GM12878 (cell line): ENCODE measurements at regions not wholly inside any gene's neighbourhood (a gene's known extent, or its start where the extent isn't known, plus 50 kb on each side); places are given as distances from the start of the nearest gene placed in this dataset.

Experiments
- ATAC-seq: fragments of 200-7000 bp; cut with Tn5 transposase; 3 replicates; pipeline ENCODE4 v1.9.1; 2020; ENCODE audit warnings: mild to moderate bottlenecking, moderate library complexity
- BruUV-seq: library from RNA; stranded (reverse); fragments of 400-500 nt; replicated peaks from 2 replicates; lab custom pipeline; 2021; lab: Mats Ljungman, UMichigan
- CTCF ChIA-PET: fragments of 300-600 bp; sonication (Branson Sonifier 250); formaldehyde crosslinking; extraction: SDS; loops from one replicate; lab custom pipeline; 2021; ENCODE audit warnings: inconsistent platforms; lab: Yijun Ruan, JAX
- POLR2A ChIA-PET: fragments of 350-600 bp; formaldehyde crosslinking; extraction: SDS; loops from one replicate; lab custom pipeline; 2021; ENCODE audit warnings: inconsistent platforms; lab: Charles Lee
- RAD21 ChIA-PET: fragments of 300-600 bp; sonication (Branson Sonifier 250); formaldehyde crosslinking; loops from one replicate; lab custom pipeline; 2023; ENCODE audit warnings: antibody characterized with exemption; ENCODE audit not compliant: unreplicated experiment; lab: Charles Lee
- SMC1A ChIA-PET: fragments of 300-600 bp; sonication (Branson Sonifier 250); formaldehyde crosslinking; loops from one replicate; lab custom pipeline; 2023; ENCODE audit not compliant: unreplicated experiment, uncharacterized antibody; lab: Charles Lee
- DNase-seq: peaks from one replicate; pipeline ENCODE4 v3.0.0-alpha.2; 2011; ENCODE audit warnings: low read depth, low spot score
- FAIRE-seq: peaks from 3 replicates; lab custom pipeline; 2011; peaks lifted over from hg19 to GRCh38; lab: Jason Lieb, UNC
- H2AFZ ChIP-seq: 2 replicates; pipeline ENCODE4 v1.6.0; 2011; ENCODE audit warnings: low read depth, low read length, control low read depth; ENCODE audit not compliant: control insufficient read depth
- H3K27ac ChIP-seq: 2 replicates; pipeline ENCODE4 v1.5.1; 2011; ENCODE audit warnings: control low read depth; ENCODE audit not compliant: control insufficient read depth, insufficient read depth
- H3K27me3 ChIP-seq, 2 experiments: replicated peaks in 1 of 2; 2 replicates each; pipeline versions ENCODE4 v1.6.0 to v1.6.1; 2011; ENCODE audit warnings: low read length in 1 of 2; ENCODE audit not compliant: control insufficient read depth in 2 of 2, insufficient read depth in 2 of 2
- H3K36me3 ChIP-seq, 2 experiments: 2 replicates each; pipeline ENCODE4 v1.5.1; 2011; ENCODE audit warnings: low read length in 1 of 2; ENCODE audit not compliant: control insufficient read depth in 2 of 2, insufficient read depth in 2 of 2
- H3K4me1 ChIP-seq: 2 replicates; pipeline ENCODE4 v1.6.1; 2011; ENCODE audit warnings: mild to moderate bottlenecking, low read length, moderate library complexity, mixed read lengths; ENCODE audit not compliant: control insufficient read depth, insufficient read depth
- H3K4me2 ChIP-seq: 2 replicates; pipeline ENCODE4 v1.6.0; 2011; ENCODE audit warnings: control low read depth; ENCODE audit not compliant: control insufficient read depth, insufficient read depth
- H3K4me3 ChIP-seq: fragments of 200-600 bp; sonication (generic); 2 replicates; pipeline ENCODE4 v1.5.1; 2016
- H3K79me2 ChIP-seq: 2 replicates; pipeline ENCODE4 v1.6.0; 2011; ENCODE audit warnings: low read length; ENCODE audit not compliant: control insufficient read depth, insufficient read depth
- H3K9ac ChIP-seq: 2 replicates; pipeline ENCODE4 v1.8.0; 2011; ENCODE audit warnings: low read length, control low read depth, mixed read lengths; ENCODE audit not compliant: control insufficient read depth, insufficient read depth
- H3K9me3 ChIP-seq: replicated peaks from 3 replicates; pipeline ENCODE4 v1.5.1; 2011; ENCODE audit warnings: mild to moderate bottlenecking, low read length; ENCODE audit not compliant: control insufficient read depth, insufficient read depth
- H4K20me1 ChIP-seq: 2 replicates; pipeline ENCODE4 v1.6.0; 2011; ENCODE audit not compliant: control insufficient read depth, insufficient read depth
- CBFB ChIP-seq: IDR thresholded peaks from 2 replicates; pipeline ENCODE4 v1.6.1; 2016; ENCODE audit warnings: antibody characterized with exemption, low read depth
- CBX5 ChIP-seq: sonication (generic); IDR thresholded peaks from 2 replicates; pipeline ENCODE4 v1.6.1; 2016; ENCODE audit warnings: low read depth, moderate library complexity, mild to moderate bottlenecking, inconsistent platforms
- CEBPB ChIP-seq, 2 experiments: fragments of 150-350 bp in 1 of 2; IDR thresholded peaks; 2 replicates each; pipeline ENCODE4 v1.6.1; 2012 to 2014; ENCODE audit warnings: low read depth in 2 of 2, low read length in 2 of 2, borderline replicate concordance in 1 of 2, inconsistent platforms in 1 of 2
- CHD2 ChIP-seq: IDR thresholded peaks from 2 replicates; pipeline ENCODE4 v1.6.1; 2011; ENCODE audit warnings: low read depth, low read length, improper control_type of control experiment, borderline replicate concordance
- DPF2 ChIP-seq: fragments of 450-650 bp; IDR thresholded peaks from 2 replicates; pipeline ENCODE4 v1.6.1; 2017; ENCODE audit warnings: mild to moderate bottlenecking
- EP300 ChIP-seq, 2 experiments: fragments of 150-350 bp in 1 of 2; IDR thresholded peaks; 2 replicates each; pipeline ENCODE4 v1.6.1; 2011 to 2012; ENCODE audit warnings: low read depth in 2 of 2, low read length in 2 of 2, borderline replicate concordance in 1 of 2, improper control_type of control experiment in 1 of 2, inconsistent platforms in 1 of 2; ENCODE audit not compliant: control insufficient read depth in 1 of 2
- HDAC2 ChIP-seq: fragments of 200-600 bp; sonication (generic); IDR thresholded peaks from 2 replicates; pipeline ENCODE4 v1.6.1; 2017
- IRF3 ChIP-seq: fragments of 450-650 bp; IDR thresholded peaks from 2 replicates; pipeline ENCODE4 v1.6.1; 2014; ENCODE audit warnings: mild to moderate bottlenecking
- POLR2A ChIP-seq: IDR thresholded peaks from 2 replicates; pipeline ENCODE4 v1.6.1; 2011; ENCODE audit warnings: low read depth, mild to moderate bottlenecking, low read length
- SREBF2 ChIP-seq: IDR thresholded peaks from 2 replicates; pipeline ENCODE4 v1.6.1; 2012; ENCODE audit warnings: mild to moderate bottlenecking, low read length
- STAT3 ChIP-seq: IDR thresholded peaks from 2 replicates; pipeline ENCODE4 v1.6.1; 2011; ENCODE audit warnings: low read depth, low read length, improper control_type of control experiment
- TAF1 ChIP-seq: IDR thresholded peaks from 2 replicates; pipeline ENCODE4 v1.6.1; 2011; ENCODE audit warnings: mild to moderate bottlenecking, low read depth, low read length, borderline replicate concordance
- TARDBP ChIP-seq: IDR thresholded peaks from 2 replicates; pipeline ENCODE4 v1.6.1; 2016; ENCODE audit warnings: borderline replicate concordance
- TCF3 ChIP-seq: IDR thresholded peaks from 2 replicates; pipeline ENCODE4 v1.6.1; 2012; ENCODE audit warnings: low read depth, mild to moderate bottlenecking, low read length, borderline replicate concordance; ENCODE audit not compliant: insufficient read depth
- WGBS: methylation state at CpG from one replicate; pipeline ENCODE4 v1.1.6; 2016; ENCODE audit warnings: low lambda C conversion rate; ENCODE audit not compliant: insufficient replicate concordance, insufficient coverage; ENCODE audit errors: missing lambda C conversion rate; 5-methylcytosine and 5-hydroxymethylcytosine counted together
- in situ Hi-C: fragments of 300-500 bp; cut with MboI; formaldehyde crosslinking; loops from 9 replicates; pipeline ENCODE4 v1.14.3; 2018; ENCODE audit warnings: mixed read lengths
- intact Hi-C: fragments of 100-400 bp; cut with micrococcal nuclease; formaldehyde crosslinking; loops from one replicate; pipeline ENCODE4 v1.14.2; 2022; ENCODE audit not compliant: unreplicated experiment
- TF ChIP-seq, protein P1 (sequence below): fragments of 150-350 bp; IDR thresholded peaks from 2 replicates; pipeline ENCODE4 v1.6.1; 2016; ENCODE audit warnings: low read depth, low read length
- TF ChIP-seq, protein P2 (sequence below): fragments of 450-650 bp; IDR thresholded peaks from 2 replicates; pipeline ENCODE4 v1.6.1; 2018; ENCODE audit warnings: mild to moderate bottlenecking, low read depth, moderate library complexity; ENCODE audit not compliant: partially characterized antibody

- TF ChIP-seq, protein P1, sequence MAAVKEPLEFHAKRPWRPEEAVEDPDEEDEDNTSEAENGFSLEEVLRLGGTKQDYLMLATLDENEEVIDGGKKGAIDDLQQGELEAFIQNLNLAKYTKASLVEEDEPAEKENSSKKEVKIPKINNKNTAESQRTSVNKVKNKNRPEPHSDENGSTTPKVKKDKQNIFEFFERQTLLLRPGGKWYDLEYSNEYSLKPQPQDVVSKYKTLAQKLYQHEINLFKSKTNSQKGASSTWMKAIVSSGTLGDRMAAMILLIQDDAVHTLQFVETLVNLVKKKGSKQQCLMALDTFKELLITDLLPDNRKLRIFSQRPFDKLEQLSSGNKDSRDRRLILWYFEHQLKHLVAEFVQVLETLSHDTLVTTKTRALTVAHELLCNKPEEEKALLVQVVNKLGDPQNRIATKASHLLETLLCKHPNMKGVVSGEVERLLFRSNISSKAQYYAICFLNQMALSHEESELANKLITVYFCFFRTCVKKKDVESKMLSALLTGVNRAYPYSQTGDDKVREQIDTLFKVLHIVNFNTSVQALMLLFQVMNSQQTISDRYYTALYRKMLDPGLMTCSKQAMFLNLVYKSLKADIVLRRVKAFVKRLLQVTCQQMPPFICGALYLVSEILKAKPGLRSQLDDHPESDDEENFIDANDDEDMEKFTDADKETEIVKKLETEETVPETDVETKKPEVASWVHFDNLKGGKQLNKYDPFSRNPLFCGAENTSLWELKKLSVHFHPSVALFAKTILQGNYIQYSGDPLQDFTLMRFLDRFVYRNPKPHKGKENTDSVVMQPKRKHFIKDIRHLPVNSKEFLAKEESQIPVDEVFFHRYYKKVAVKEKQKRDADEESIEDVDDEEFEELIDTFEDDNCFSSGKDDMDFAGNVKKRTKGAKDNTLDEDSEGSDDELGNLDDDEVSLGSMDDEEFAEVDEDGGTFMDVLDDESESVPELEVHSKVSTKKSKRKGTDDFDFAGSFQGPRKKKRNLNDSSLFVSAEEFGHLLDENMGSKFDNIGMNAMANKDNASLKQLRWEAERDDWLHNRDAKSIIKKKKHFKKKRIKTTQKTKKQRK, result no peak
- TF ChIP-seq CBFB (no peak), DPF2 (no peak), IRF3 (no peak)
Measured at GRCh38 chr5:155768332-155768731, 558.6 kb upstream of the SGCD start (continued).

GRCh38 chr5:155772009-155772662, 554.8 kb upstream of the SGCD start:
- intact Hi-C loops, result no loop called here
- FAIRE-seq, result no peak
- no peaks in the 10 kb centered on the region for H4K20me1 ChIP-seq
- no peak overlapping the region for H3K9ac ChIP-seq
- H3K36me3 ChIP-seq, result no peaks in the 10 kb centered on the region
- POLR2A ChIA-PET, result no interaction called here
- H3K79me2 ChIP-seq, result no peaks in the 10 kb centered on the region
- in situ Hi-C loops, result no loop called here
- no peak overlapping the region for H3K27ac ChIP-seq
- H2AFZ ChIP-seq, result no peak overlapping the region
- no peak overlapping the region for H3K4me3 ChIP-seq
- CTCF ChIA-PET, result no interaction called here
- H3K4me2 ChIP-seq, result no peak overlapping the region
- BruUV-seq, result no TSS peak
- ATAC-seq, result no peak
- no peaks in the 10 kb centered on the region for H3K4me1 ChIP-seq
- H3K9me3 ChIP-seq, result no peaks in the 10 kb centered on the region
- no peak for DNase-seq
- SMC1A ChIA-PET, result no interaction called here
- H3K27me3 ChIP-seq, result no peaks in the 10 kb centered on the region
- RAD21 ChIA-PET, result no interaction called here
- WGBS, result 0% methylated on average over 4 of the region's 4 CpGs
- TF ChIP-seq, protein P2, sequence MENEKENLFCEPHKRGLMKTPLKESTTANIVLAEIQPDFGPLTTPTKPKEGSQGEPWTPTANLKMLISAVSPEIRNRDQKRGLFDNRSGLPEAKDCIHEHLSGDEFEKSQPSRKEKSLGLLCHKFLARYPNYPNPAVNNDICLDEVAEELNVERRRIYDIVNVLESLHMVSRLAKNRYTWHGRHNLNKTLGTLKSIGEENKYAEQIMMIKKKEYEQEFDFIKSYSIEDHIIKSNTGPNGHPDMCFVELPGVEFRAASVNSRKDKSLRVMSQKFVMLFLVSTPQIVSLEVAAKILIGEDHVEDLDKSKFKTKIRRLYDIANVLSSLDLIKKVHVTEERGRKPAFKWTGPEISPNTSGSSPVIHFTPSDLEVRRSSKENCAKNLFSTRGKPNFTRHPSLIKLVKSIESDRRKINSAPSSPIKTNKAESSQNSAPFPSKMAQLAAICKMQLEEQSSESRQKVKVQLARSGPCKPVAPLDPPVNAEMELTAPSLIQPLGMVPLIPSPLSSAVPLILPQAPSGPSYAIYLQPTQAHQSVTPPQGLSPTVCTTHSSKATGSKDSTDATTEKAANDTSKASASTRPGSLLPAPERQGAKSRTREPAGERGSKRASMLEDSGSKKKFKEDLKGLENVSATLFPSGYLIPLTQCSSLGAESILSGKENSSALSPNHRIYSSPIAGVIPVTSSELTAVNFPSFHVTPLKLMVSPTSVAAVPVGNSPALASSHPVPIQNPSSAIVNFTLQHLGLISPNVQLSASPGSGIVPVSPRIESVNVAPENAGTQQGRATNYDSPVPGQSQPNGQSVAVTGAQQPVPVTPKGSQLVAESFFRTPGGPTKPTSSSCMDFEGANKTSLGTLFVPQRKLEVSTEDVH, result no peak
- no peak for TF ChIP-seq CEBPB (IDR thresholded peaks at IDR 0.05; ENCODE audit: borderline replicate concordance in 1 of 2, low read depth in 2 of 2, low read length in 2 of 2)
- no peak for TF ChIP-seq CHD2
- no peak for TF ChIP-seq POLR2A
- TF ChIP-seq STAT3, result no peak
- no peak for TF ChIP-seq CBX5
- TF ChIP-seq TCF3, result no peak
- no peak for TF ChIP-seq TAF1
- TF ChIP-seq SREBF2, result no peak
- TF ChIP-seq TARDBP, result no peak
- TF ChIP-seq EP300 (IDR thresholded peaks at IDR 0.05; ENCODE audit: borderline replicate concordance in 1 of 2, control insufficient read depth in 1 of 2, low read depth in 2 of 2, low read length in 2 of 2), result no peak
- TF ChIP-seq HDAC2, result no peak
